ENCODE measurements at regions not wholly inside any gene's neighbourhood (a gene's known extent, or its start where the extent isn't known, plus 50 kb on each side); places are given as distances from the start of the nearest gene placed in this dataset.

DNA sequence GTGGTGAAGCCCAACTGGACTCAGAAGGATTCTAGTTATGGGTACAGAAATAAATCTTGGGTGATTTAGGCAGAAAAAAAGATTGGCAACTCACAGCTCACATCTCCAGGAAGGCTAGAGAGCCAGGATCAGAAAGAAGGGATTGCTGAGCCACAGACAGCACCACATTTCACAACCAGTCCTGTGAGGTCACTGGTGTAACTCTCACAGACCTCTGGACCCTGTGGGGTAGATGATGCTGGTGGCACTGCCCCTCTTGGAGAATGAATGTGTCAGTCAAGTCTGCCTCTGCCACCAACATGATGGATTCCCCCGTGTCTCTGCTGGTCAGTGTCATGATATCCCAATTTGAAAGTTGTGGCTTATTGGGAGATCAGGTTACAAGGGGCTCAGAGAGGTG is 70.9 kb upstream of the HMCN1 start:
- TF ChIP-seq CTCF (IDR thresholded peaks at IDR 0.05; ENCODE audit: low read length) (no peak), EZH2 (IDR thresholded peaks at IDR 0.05; ENCODE audit: borderline replicate concordance, low read length) (no peak)
